ENCODE measurements at regions not wholly inside any gene's neighbourhood (a gene's known extent, or its start where the extent isn't known, plus 50 kb on each side); places are given as distances from the start of the nearest gene placed in this dataset.
"Not testable (repeated sequence)": the region's sequence is repeated elsewhere in the genome, so short reads cannot be mapped to it uniquely, and the experiment has no call there.

GRCh38 chr18:76273956-76274355 is 221.1 kb downstream of the ZNF516 start:
- H3K4me1 Mint-ChIP-seq = peaks cover 0 to 3% (median 0%) of the 10 kb centered on the region in 4 donors
- no peak for ATAC-seq (ENCODE audit: low read depth in 2 of 2)
- H3K27ac Mint-ChIP-seq = no peak overlapping the region

GRCh38 chr18:76273036-76273545 is 222.0 kb downstream of the ZNF516 start:
- Mint-ChIP-seq H3K27ac (no peak overlapping the region), H3K4me1 (peaks cover 0 to 3% (median 0%) of the 10 kb centered on the region in 4 donors), H3K4me3 (no peak overlapping the region), H3K9me3 (peaks cover 0 to 2% (median 0%) of the 10 kb centered on the region in 7 donors), H3K27me3 (no peaks in the 10 kb centered on the region), H3K36me3 (no peaks in the 10 kb centered on the region)
- Histone ChIP-seq H3K4me3 (ENCODE audit: low read depth, low read length) (no peak overlapping the region), H3K27ac (ENCODE audit: insufficient read depth, low read length, poor library complexity, severe bottlenecking) (no peak overlapping the region), H3K4me1 (ENCODE audit: control insufficient read depth, insufficient read depth, low read length, poor library complexity, severe bottlenecking) (no peaks in the 10 kb centered on the region), H3K36me3 (ENCODE audit: control insufficient read depth, insufficient read depth, low read length) (no peaks in the 10 kb centered on the region), H3K9me3 (ENCODE audit: control insufficient read depth in 2 of 2, low read length in 2 of 2) (no peaks in the 10 kb centered on the region), H3K27me3 (ENCODE audit: control insufficient read depth, insufficient read depth, low read length) (no peaks in the 10 kb centered on the region)
- ATAC-seq (ENCODE audit: low read depth in 2 of 2) (no peak), DNase-seq (no peak)

More at GRCh38 chr18:76273956-76274355, 221.1 kb downstream of the ZNF516 start:
- H3K4me1 ChIP-seq (ENCODE audit: control insufficient read depth, insufficient read depth, low read length, poor library complexity, severe bottlenecking) = no peaks in the 10 kb centered on the region
- H3K9me3 ChIP-seq (ENCODE audit: control insufficient read depth in 2 of 2, low read length in 2 of 2) = no peaks in the 10 kb centered on the region
- no peaks in the 10 kb centered on the region for H3K36me3 ChIP-seq (ENCODE audit: control insufficient read depth, insufficient read depth, low read length)
- H3K4me3 Mint-ChIP-seq = no peak overlapping the region
- no peak overlapping the region for H3K27ac ChIP-seq (ENCODE audit: insufficient read depth, low read length, poor library complexity, severe bottlenecking)
- DNase-seq = no peak
- no peaks in the 10 kb centered on the region for H3K36me3 Mint-ChIP-seq
- no peak overlapping the region for H3K4me3 ChIP-seq (ENCODE audit: low read depth, low read length)
- peaks cover 0 to 2% (median 0%) of the 10 kb centered on the region in 7 donors for H3K9me3 Mint-ChIP-seq
- no peaks in the 10 kb centered on the region for H3K27me3 ChIP-seq (ENCODE audit: control insufficient read depth, insufficient read depth, low read length)
- H3K27me3 Mint-ChIP-seq = no peaks in the 10 kb centered on the region

DNA sequence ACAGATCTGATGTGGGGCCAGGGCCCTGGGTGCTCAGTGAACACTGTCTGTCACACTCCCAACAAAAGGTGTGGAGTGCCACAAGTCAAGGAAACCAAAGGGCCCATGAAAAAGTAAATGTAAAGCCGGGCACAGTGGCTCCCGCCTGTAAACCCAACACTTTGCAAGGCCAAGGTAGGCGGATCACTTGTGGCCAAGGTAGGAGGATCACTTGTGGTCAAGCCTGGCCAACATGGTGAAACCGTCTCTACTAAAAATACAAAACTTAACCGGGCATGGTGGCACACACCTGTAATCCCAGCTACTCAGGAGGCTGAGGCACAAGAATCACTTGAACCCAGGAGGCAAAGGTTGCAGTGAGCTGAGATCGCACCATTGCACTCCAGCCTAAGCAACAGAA is 227.6 kb downstream of the ZNF516 start:
- not testable (repeated sequence) for H3K4me3 Mint-ChIP-seq

GRCh38 chr18:76266236-76266991 is 228.6 kb downstream of the ZNF516 start:
- H3K36me3 Mint-ChIP-seq = no peaks in the 10 kb centered on the region
- Histone ChIP-seq H3K27me3 (ENCODE audit: control insufficient read depth, insufficient read depth, low read length) (no peaks in the 10 kb centered on the region), H3K27ac (ENCODE audit: insufficient read depth, low read length, poor library complexity, severe bottlenecking) (no peak overlapping the region), H3K36me3 (ENCODE audit: control insufficient read depth, insufficient read depth, low read length) (no peaks in the 10 kb centered on the region), H3K4me3 (ENCODE audit: low read depth, low read length) (no peak overlapping the region), H3K9me3 (ENCODE audit: control insufficient read depth in 2 of 2, low read length in 2 of 2) (no peaks in the 10 kb centered on the region), H3K4me1 (ENCODE audit: control insufficient read depth, insufficient read depth, low read length, poor library complexity, severe bottlenecking) (no peaks in the 10 kb centered on the region)
- ATAC-seq (ENCODE audit: low read depth in 2 of 2) = no peak
- no peak for DNase-seq
- H3K4me1 Mint-ChIP-seq = peaks cover 0 to 2% (median 0%) of the 10 kb centered on the region in 4 donors
- H3K4me3 Mint-ChIP-seq = no peak overlapping the region
- H3K27ac Mint-ChIP-seq = no peak overlapping the region
- H3K9me3 Mint-ChIP-seq = peaks cover 0 to 1% (median 0%) of the 10 kb centered on the region in 7 donors
- peaks cover 8% of the 10 kb centered on the region for H3K27me3 Mint-ChIP-seq

More for the DNA sequence above, 227.6 kb downstream of the ZNF516 start:
- not testable (repeated sequence) for H3K4me3 ChIP-seq (ENCODE audit: low read depth, low read length); H3K9me3 ChIP-seq (ENCODE audit: control insufficient read depth in 2 of 2, low read length in 2 of 2); H3K27me3 ChIP-seq (ENCODE audit: control insufficient read depth, insufficient read depth, low read length); H3K36me3 Mint-ChIP-seq; H3K27me3 Mint-ChIP-seq; H3K36me3 ChIP-seq (ENCODE audit: control insufficient read depth, insufficient read depth, low read length); H3K9me3 Mint-ChIP-seq; H3K27ac Mint-ChIP-seq; DNase-seq; H3K4me1 Mint-ChIP-seq; H3K27ac ChIP-seq (ENCODE audit: insufficient read depth, low read length, poor library complexity, severe bottlenecking); ATAC-seq (ENCODE audit: low read depth in 2 of 2); H3K4me1 ChIP-seq (ENCODE audit: control insufficient read depth, insufficient read depth, low read length, poor library complexity, severe bottlenecking)

- no peaks in the 10 kb centered on the region for H3K36me3 Mint-ChIP-seq
- no peak overlapping the region for H3K4me3 Mint-ChIP-seq
- Histone ChIP-seq H3K9me3 (ENCODE audit: control insufficient read depth in 2 of 2, low read length in 2 of 2) (no peaks in the 10 kb centered on the region), H3K4me1 (ENCODE audit: control insufficient read depth, insufficient read depth, low read length, poor library complexity, severe bottlenecking) (no peaks in the 10 kb centered on the region), H3K27ac (ENCODE audit: insufficient read depth, low read length, poor library complexity, severe bottlenecking) (no peak overlapping the region), H3K4me3 (ENCODE audit: low read depth, low read length) (no peak overlapping the region), H3K27me3 (ENCODE audit: control insufficient read depth, insufficient read depth, low read length) (no peaks in the 10 kb centered on the region), H3K36me3 (ENCODE audit: control insufficient read depth, insufficient read depth, low read length) (no peaks in the 10 kb centered on the region)
- peak overlapping the region in 1 of 3 donors; percentile 48 for H3K27ac Mint-ChIP-seq
- no peak for ATAC-seq (ENCODE audit: low read depth in 2 of 2)
- H3K9me3 Mint-ChIP-seq = peaks cover 0 to 1% (median 0%) of the 10 kb centered on the region in 7 donors
- peaks cover 8% of the 10 kb centered on the region for H3K27me3 Mint-ChIP-seq
- no peak for DNase-seq
- peaks cover 0 to 2% (median 0%) of the 10 kb centered on the region in 4 donors for H3K4me1 Mint-ChIP-seq
Measured at GRCh38 chr18:76265497-76266235, 229.4 kb downstream of the ZNF516 start.

- H3K9me3 Mint-ChIP-seq = peaks cover 0 to 1% (median 0%) of the 10 kb centered on the region in 7 donors
- no peak overlapping the region for H3K4me3 Mint-ChIP-seq
- no peak for ATAC-seq (ENCODE audit: low read depth in 2 of 2)
Measured at GRCh38 chr18:76264876-76265250, 230.2 kb downstream of the ZNF516 start.

DNA sequence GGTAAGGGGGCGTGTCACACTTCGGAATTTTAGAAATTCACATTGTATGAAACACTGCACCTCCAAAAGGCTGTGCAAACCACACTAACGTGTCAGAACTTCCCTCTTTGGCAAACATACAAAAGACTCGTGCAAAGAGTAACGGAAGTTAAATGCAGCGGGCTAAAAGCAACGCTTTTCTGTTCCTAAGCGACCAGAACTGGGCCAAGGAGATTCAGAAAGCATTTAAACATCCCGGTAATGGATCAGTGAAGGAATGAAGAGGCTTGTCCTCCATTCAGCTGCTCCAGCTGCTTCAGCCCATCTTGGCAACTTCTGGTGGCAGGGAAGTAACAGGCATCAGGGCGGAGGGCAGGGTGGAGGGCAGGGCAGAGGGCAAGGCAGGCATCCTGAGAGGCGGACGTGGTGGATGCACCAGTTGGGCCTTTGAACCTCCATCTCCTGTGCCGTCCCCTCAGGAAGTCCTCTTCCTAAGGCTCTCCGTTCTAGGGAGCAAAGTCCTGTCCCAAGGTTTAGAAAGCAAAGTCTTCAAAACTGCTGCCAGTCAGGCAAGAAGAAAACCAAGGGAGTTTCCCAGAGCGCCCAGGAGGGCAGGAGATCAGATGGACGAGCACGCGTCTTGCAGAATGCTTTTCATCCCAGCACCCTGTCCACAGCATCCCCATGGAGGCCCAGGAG is 230.7 kb downstream of the ZNF516 start:
- peaks cover 0 to 1% (median 0%) of the 10 kb centered on the region in 7 donors for H3K9me3 Mint-ChIP-seq
- no peak overlapping the region for H3K4me3 Mint-ChIP-seq
- no peak overlapping the region for H3K27ac Mint-ChIP-seq
- H3K36me3 Mint-ChIP-seq = no peaks in the 10 kb centered on the region
- Histone ChIP-seq H3K9me3 (ENCODE audit: control insufficient read depth in 2 of 2, low read length in 2 of 2) (no peaks in the 10 kb centered on the region), H3K27ac (ENCODE audit: insufficient read depth, low read length, poor library complexity, severe bottlenecking) (no peak overlapping the region), H3K27me3 (ENCODE audit: control insufficient read depth, insufficient read depth, low read length) (no peaks in the 10 kb centered on the region), H3K4me1 (ENCODE audit: control insufficient read depth, insufficient read depth, low read length, poor library complexity, severe bottlenecking) (no peaks in the 10 kb centered on the region), H3K4me3 (ENCODE audit: low read depth, low read length) (no peak overlapping the region), H3K36me3 (ENCODE audit: control insufficient read depth, insufficient read depth, low read length) (no peaks in the 10 kb centered on the region)
- ATAC-seq (ENCODE audit: low read depth in 2 of 2) (no peak), DNase-seq (no peak)
- H3K27me3 Mint-ChIP-seq = peaks cover 8% of the 10 kb centered on the region
- peaks cover 0 to 2% (median 0%) of the 10 kb centered on the region in 4 donors for H3K4me1 Mint-ChIP-seq

More at GRCh38 chr18:76264876-76265250, 230.2 kb downstream of the ZNF516 start:
- no peaks in the 10 kb centered on the region for H3K36me3 ChIP-seq (ENCODE audit: control insufficient read depth, insufficient read depth, low read length)
- Mint-ChIP-seq H3K27ac (no peak overlapping the region), H3K36me3 (no peaks in the 10 kb centered on the region), H3K27me3 (peaks cover 8% of the 10 kb centered on the region), H3K4me1 (peaks cover 0 to 2% (median 0%) of the 10 kb centered on the region in 4 donors)
- no peaks in the 10 kb centered on the region for H3K9me3 ChIP-seq (ENCODE audit: control insufficient read depth in 2 of 2, low read length in 2 of 2)
- no peak for DNase-seq
- no peaks in the 10 kb centered on the region for H3K4me1 ChIP-seq (ENCODE audit: control insufficient read depth, insufficient read depth, low read length, poor library complexity, severe bottlenecking)
- no peak overlapping the region for H3K4me3 ChIP-seq (ENCODE audit: low read depth, low read length)
- H3K27ac ChIP-seq (ENCODE audit: insufficient read depth, low read length, poor library complexity, severe bottlenecking) = no peak overlapping the region
- H3K27me3 ChIP-seq (ENCODE audit: control insufficient read depth, insufficient read depth, low read length) = no peaks in the 10 kb centered on the region
